ENCODE measurements at regions not wholly inside any gene's neighbourhood (a gene's known extent, or its start where the extent isn't known, plus 50 kb on each side); places are given as distances from the start of the nearest gene placed in this dataset.

DNA sequence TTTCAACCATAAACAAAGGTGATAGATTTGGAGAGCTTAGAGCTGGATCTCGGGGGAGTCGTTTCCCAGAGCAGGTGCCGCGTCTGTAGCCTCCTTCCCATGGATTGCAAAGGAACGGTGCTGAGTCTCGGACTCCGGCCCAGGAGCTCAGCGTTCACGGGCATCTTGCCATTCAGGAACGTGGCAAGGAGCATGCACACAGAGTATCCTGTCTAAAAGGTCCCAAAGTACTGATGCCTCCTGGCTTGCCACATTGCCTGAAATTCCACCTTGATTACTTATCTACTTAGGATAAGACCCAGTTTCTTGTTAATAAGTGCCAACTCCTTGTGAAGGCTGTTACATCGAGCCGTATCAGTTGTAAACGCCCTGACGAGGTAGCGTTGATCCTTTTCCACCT, 197.8 kb upstream of the MYT1L start:
- H2BK5ac ChIP-seq (ENCODE audit: low read depth, low read length, poor library complexity, severe bottlenecking) = no peak overlapping the region
- DNase-seq (no peak), ATAC-seq (ENCODE audit: low read depth) (no peak)
- H2AK9ac ChIP-seq (replicated peaks; ENCODE audit: low read depth, low read length, poor library complexity) = no peak overlapping the region
- intact Hi-C loops (cut with micrococcal nuclease) (no loop called here), dilution Hi-C loops (cut with HindIII; ENCODE audit: low sequenced_read_pairs, unreplicated experiment) (no loop called here), in situ Hi-C loops (cut with MboI; ENCODE audit: low sequenced_read_pairs) (no loop called here)
- H3K56ac ChIP-seq (ENCODE audit: extremely low read depth, insufficient read depth, low read length) = no peak overlapping the region
- H2BK20ac ChIP-seq (ENCODE audit: low read depth, low read length) = no peak overlapping the region
- BruUV-seq (replicated peaks) = no TSS peak
- no peak overlapping the region for H3K4me2 ChIP-seq (ENCODE audit: low read depth, low read length)
- H2BK120ac ChIP-seq (ENCODE audit: low read depth, low read length) = no peak overlapping the region
- no peak overlapping the region for H3K18ac ChIP-seq (ENCODE audit: low read depth, low read length)
- TF ChIP-seq SMC3 (IDR thresholded peaks at IDR 0.05; ENCODE audit: low read depth, low read length) = no peak
- no peak for TF ChIP-seq RAD21 (IDR thresholded peaks at IDR 0.05; ENCODE audit: low read length)
- TF ChIP-seq POLR2A (IDR thresholded peaks at IDR 0.05; ENCODE audit: low read depth, low read length) = no peak
- no peak for TF ChIP-seq BHLHE40 (IDR thresholded peaks at IDR 0.05; ENCODE audit: low read depth, low read length)
- POLR2A ChIA-PET (ENCODE audit: unreplicated experiment) = no interaction called here
- 70% methylated on average over 8 of the region's 15 CpGs; no CpG with 5 or more reads in 1 of the 2 experiments for WGBS, 2 experiments (ENCODE audit: extremely low coverage in 2 of 2, insufficient read length in 1 of 2)
- no peak overlapping the region for H3K23ac ChIP-seq (ENCODE audit: low read depth, low read length)
- no peaks in the 10 kb centered on the region for H3K9me1 ChIP-seq (ENCODE audit: insufficient read depth, low read length)
- no peak overlapping the region for H3K4ac ChIP-seq (ENCODE audit: low read depth, low read length)
- no peaks in the 10 kb centered on the region for H3K27me3 ChIP-seq (ENCODE audit: control insufficient read depth, insufficient read depth, low read length)
- no peak overlapping the region for H3K9ac ChIP-seq (ENCODE audit: low read depth, low read length)
- H3K4me1 ChIP-seq (ENCODE audit: control insufficient read depth, insufficient read depth, low read length) = no peaks in the 10 kb centered on the region
- H3K36me3 ChIP-seq (ENCODE audit: control insufficient read depth, insufficient read depth, low read length) = no peaks in the 10 kb centered on the region
- no peak overlapping the region for H4K5ac ChIP-seq (ENCODE audit: low read depth, low read length)
- no peak overlapping the region for H4K91ac ChIP-seq (ENCODE audit: insufficient read depth, low read depth, low read length)
- H3K9me3 ChIP-seq (ENCODE audit: control insufficient read depth, insufficient read depth, low read length) = peaks cover 36% of the 10 kb centered on the region
- H2BK15ac ChIP-seq (ENCODE audit: low read depth, low read length) = no peak overlapping the region
- no peaks in the 10 kb centered on the region for H4K20me1 ChIP-seq (ENCODE audit: insufficient read depth, low read length)
- no peak overlapping the region for H3K14ac ChIP-seq (replicated peaks; ENCODE audit: low read depth, low read length)
- H3K27ac ChIP-seq (ENCODE audit: insufficient read depth, low read length) = no peak overlapping the region
- CTCF ChIA-PET = no interaction called here
- no peak overlapping the region for H3K4me3 ChIP-seq (ENCODE audit: insufficient read depth, low read depth, low read length)
- no peaks in the 10 kb centered on the region for H3K79me1 ChIP-seq (ENCODE audit: low read depth in 1 of 2, low read length in 2 of 2)
- no peak overlapping the region for H2AK5ac ChIP-seq (ENCODE audit: low read depth, low read length)
- no peak overlapping the region for H4K8ac ChIP-seq (ENCODE audit: low read depth in 2 of 2, low read length in 2 of 2)
- H2AFZ ChIP-seq (replicated peaks; ENCODE audit: low read length, poor library complexity) = no peak overlapping the region
